Fibroblast of mammary gland (primary cell): ENCODE measurements at regions not wholly inside any gene's neighbourhood (a gene's known extent, or its start where the extent isn't known, plus 50 kb on each side); places are given as distances from the start of the nearest gene placed in this dataset.

Experiments
- DNase-seq: peaks from one replicate; pipeline ENCODE4 v3.0.0-alpha.2; 2010; ENCODE audit warnings: low read depth
- H3K4me3 ChIP-seq: 2 replicates; pipeline ENCODE4 v1.5.1; 2011; ENCODE audit warnings: low read depth, mild to moderate bottlenecking, low read length, moderate library complexity; ENCODE audit not compliant: control insufficient read depth
- TF ChIP-seq, protein P1 (sequence below): conservative IDR thresholded peaks from 2 replicates; pipeline ENCODE4 v1.5.1; 2011; ENCODE audit warnings: low read depth, low read length, inconsistent platforms; ENCODE audit not compliant: control insufficient read depth, insufficient read depth

DNA sequence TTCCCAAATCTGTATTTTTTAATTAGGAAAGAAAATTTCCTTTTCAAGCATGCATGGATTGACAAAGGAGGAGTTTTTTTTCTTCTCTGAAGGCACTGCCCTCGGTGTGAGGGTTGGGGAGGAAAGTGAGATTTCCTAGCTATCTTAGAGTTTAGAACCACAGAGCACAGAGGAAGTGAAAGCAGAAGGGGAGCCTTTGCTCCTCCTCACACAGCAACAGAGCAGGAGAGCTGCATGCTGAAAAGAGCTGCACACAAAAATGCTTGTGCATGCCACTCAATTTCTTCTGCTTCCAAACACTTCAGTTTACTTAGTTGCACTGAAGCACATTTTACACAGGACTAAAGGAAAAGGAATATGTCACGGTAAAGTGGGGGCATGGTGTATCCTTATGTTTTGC is 308.1 kb downstream of the GPATCH2 start:
- TF ChIP-seq, protein P1, sequence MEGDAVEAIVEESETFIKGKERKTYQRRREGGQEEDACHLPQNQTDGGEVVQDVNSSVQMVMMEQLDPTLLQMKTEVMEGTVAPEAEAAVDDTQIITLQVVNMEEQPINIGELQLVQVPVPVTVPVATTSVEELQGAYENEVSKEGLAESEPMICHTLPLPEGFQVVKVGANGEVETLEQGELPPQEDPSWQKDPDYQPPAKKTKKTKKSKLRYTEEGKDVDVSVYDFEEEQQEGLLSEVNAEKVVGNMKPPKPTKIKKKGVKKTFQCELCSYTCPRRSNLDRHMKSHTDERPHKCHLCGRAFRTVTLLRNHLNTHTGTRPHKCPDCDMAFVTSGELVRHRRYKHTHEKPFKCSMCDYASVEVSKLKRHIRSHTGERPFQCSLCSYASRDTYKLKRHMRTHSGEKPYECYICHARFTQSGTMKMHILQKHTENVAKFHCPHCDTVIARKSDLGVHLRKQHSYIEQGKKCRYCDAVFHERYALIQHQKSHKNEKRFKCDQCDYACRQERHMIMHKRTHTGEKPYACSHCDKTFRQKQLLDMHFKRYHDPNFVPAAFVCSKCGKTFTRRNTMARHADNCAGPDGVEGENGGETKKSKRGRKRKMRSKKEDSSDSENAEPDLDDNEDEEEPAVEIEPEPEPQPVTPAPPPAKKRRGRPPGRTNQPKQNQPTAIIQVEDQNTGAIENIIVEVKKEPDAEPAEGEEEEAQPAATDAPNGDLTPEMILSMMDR: no peak
- no peak overlapping the region for H3K4me3 ChIP-seq
- no peak for DNase-seq

DNA sequence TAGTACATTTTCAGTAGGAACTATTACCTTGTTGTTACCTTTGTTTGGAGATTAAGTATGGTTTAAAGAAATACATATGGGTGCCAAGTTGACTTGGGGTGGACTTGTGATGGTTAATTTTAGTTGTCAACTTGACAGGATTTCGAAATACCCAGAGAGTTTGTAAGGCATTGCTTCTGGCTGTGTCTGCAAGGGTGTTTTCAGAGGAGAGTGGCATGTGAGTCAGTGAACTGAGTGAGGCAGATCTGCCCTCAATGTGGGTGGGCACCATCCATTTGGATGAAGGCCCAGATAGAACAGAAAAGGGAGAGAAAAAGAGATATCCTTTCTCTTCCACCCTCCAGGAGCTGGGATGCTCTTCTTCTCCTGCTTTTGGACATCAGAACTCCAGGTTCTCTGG is 315.5 kb downstream of the GPATCH2 start:
- peak; percentile 42 for DNase-seq
- TF ChIP-seq, protein P1: no peak
- H3K4me3 ChIP-seq: no peak overlapping the region

GRCh38 chr1:217313096-217313495 is 317.8 kb downstream of the GPATCH2 start:
- TF ChIP-seq, protein P1: no peak
- DNase-seq: no peak
- H3K4me3 ChIP-seq: no peak overlapping the region

DNA sequence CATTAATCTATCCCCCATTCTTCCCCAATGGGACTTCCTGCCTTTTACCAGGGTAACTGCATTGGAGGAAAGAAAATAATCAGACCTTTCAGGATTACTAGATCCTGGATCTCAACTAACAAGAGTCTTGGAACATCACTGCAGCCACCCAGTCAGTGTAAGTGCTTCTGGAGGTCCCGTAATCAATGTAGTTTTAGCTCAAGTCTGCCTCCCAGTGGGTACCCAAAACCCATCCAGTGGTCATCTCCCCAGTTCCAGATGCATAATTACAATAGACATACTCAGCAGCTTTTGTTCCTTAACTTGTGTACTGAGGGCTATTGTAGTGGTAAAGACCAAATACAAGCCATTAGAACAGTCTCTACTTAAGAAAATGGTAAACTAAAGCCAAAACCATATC is 319.1 kb downstream of the GPATCH2 start:
- no peak overlapping the region for H3K4me3 ChIP-seq
- DNase-seq: peak; percentile 46
- TF ChIP-seq, protein P1: peak; percentile 44

GRCh38 chr1:217311269-217311668 is 319.6 kb downstream of the GPATCH2 start:
- TF ChIP-seq, protein P1: no peak
- DNase-seq: no peak
- no peak overlapping the region for H3K4me3 ChIP-seq

GRCh38 chr1:217281332-217281731 is 349.6 kb downstream of the GPATCH2 start:
- TF ChIP-seq, protein P1: no peak
- DNase-seq: no peak
- no peak overlapping the region for H3K4me3 ChIP-seq
